GM19035 (cell line): ENCODE measurements at regions not wholly inside any gene's neighbourhood (a gene's known extent, or its start where the extent isn't known, plus 50 kb on each side); places are given as distances from the start of the nearest gene placed in this dataset.
"Not testable (repeated sequence)": the region's sequence is repeated elsewhere in the genome, so short reads cannot be mapped to it uniquely, and the experiment has no call there.

Experiments
- ATAC-seq: cut with Tn5 transposase; IDR thresholded peaks from one replicate; pipeline ENCODE4 v1.9.1; 2021; ENCODE audit not compliant: unreplicated experiment

- no peak for ATAC-seq
Observed at GRCh38 chr21:27814226-27814625, 847.3 kb upstream of the ADAMTS5 start.

DNA sequence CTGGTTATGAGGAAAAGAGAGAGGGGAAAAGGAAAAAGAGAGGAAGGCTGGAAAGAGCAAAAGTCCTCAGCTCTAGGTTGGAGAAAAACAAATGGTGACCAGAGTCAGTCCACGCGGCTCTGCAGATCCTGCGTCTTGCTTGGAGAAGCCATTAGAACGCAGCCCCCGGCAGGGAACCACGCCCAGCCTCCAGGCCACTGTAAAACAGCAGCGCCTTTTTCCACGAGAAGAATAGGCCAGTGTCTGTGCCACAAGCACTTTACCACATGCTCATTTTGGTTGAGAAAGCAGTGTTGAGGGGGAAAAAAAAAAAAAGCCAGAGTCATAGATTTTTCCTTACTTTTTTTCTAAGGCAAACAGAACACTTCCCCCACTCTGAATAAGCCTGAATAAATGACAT is 846.9 kb upstream of the ADAMTS5 start:
- no peak for ATAC-seq

DNA sequence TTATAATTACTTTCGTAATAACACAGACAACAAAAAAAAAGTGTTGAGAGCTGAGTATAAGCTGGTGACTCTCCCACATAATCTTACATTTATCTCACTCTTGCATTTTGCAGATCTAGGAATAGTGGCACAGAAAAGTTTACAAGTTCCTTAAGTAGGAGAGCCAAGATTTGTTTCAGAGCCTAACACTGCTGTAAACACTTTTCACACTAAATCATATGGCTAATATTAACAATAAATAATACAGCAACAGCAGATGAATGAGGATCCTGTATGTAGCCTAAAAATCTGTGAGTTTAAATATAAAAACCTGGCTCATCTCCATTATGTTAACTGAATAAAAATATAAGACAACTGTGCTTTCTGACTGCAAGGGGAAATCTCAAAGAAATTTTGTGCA is 846.5 kb upstream of the ADAMTS5 start:
- ATAC-seq, result no peak

DNA sequence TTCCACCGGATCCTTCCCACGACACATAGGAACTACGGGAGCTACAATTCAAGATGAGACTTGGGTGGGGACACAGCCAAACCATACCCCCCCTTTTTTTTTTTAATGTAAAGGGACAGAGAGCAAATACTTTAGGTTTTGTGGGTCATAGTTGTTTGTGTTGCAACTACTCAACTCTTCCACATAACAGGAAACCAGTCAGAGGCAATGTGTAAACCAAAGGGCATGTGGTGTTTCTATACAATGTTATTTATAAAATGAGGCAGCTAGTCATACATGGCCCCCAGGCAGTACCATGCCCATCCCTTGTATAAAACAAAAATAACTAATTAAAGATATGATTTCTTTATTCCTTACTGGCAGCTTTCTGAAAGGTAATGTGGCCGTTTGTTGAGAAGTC is 845.4 kb upstream of the ADAMTS5 start:
- no peak for ATAC-seq

GRCh38 chr21:27808923-27809322 is 842.0 kb upstream of the ADAMTS5 start:
- ATAC-seq, result no peak

DNA sequence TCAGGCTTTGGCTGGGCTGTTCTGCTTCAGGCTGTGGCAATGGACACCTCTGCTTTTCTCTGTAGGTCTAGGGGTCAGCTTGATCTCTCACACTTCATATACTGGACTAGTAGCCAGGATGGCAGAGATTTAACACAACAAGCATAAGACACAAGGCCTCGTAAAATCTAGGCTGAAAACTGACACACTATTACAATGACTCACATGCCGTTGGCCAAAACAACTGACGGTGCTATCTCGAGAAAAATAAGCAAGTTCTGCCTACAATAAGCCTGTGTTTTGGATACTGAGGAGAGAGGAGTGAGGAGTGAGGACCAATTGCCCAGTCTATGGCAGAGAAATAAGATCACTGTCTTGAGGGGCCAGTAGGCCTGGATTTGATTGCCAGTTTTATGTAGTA is 840.7 kb upstream of the ADAMTS5 start:
- no peak for ATAC-seq

DNA sequence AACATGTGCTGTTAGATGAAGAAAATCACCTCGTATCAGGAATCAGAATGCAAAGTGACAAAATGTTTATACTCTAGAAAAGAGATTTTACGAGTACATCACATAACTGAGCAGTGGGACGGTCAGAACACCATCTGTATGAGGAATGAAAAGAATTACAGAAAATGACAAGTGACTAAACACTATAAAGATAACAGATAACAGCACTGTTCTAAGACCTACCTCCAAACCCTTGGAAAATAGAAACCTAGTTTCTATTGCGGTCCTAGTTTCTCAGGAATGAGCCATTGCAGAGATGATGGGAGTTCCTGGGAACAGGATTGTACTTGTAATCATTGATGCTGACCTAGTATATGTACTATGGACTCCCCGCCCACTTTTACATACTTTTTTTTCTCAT is 839.4 kb upstream of the ADAMTS5 start:
- no peak for ATAC-seq

DNA sequence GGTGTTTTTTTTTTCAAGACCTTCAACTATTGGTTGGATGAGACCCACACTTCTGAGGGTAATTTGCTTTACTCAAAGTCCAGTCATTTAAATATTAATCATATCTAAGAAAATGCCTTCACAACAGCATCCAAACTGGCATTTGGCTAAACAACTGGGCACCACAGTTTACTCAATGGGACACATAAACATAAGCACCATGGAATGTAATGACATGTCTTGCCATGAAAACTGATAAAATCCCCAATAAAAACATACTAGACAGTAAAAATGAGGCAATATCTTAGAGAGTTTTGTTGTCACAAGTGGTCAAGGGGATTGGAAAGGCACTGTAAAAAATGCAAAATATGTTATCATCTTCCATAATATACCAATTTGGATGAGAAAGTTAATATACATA is 838.8 kb upstream of the ADAMTS5 start:
- no peak for ATAC-seq

DNA sequence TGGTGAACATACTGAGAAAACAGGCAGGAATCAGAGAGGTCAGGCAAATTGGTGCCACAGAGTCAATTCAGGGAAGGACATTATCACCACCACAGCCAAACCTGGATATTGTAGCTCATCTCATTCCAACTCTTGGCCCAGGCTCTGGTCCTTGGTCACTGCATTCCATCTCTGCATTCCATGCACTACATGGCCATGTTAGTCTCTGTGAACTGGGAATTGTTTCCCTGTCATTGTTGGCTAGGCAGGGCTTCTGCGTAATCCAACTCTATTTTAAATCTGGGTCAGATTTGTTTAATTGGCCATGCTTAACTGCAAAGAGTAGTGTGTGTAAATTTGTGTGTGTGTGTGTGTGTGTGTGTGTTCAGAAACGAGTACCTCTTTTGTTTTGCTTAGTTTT is 837.6 kb upstream of the ADAMTS5 start:
- ATAC-seq, result no peak

DNA sequence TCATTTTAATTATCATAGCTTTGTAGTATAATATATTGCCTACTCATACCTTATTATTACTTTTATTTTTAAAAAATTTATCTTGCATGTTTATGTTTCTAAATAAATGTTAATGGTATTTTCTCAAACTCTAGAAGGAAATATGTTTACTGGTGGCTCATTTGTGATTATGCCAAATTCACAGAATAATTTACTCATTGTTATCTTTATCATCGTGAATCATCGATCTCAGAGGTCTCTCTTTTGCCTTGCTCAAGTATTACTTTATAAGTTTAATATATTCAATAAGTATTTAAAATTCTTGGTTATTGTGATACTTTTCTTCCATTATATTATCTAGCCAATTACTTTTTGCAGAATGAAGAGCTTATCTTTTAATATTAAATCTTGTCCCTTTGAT is 836.7 kb upstream of the ADAMTS5 start:
- ATAC-seq, result no peak

GRCh38 chr21:27802816-27803475 is 836.1 kb upstream of the ADAMTS5 start:
- peak; percentile 62 for ATAC-seq

DNA sequence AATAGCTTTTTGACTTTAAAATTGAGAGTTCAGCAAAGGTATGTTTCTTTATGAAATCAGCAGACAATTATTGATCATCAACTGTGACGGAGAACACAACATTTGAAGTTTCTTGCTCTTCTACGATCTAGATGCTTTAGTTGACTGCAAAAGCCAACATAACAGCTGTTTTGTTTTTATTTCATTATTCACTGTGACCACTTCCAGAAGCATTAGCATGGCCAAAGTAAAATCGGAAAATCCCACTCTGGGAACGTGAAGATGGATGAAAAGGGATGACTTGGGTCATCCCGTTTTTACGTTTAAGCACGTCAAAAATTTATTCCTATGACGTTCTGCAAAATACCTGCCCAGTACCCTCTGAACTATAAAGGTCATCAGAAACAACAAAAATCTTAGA is 833.0 kb upstream of the ADAMTS5 start:
- no peak for ATAC-seq

DNA sequence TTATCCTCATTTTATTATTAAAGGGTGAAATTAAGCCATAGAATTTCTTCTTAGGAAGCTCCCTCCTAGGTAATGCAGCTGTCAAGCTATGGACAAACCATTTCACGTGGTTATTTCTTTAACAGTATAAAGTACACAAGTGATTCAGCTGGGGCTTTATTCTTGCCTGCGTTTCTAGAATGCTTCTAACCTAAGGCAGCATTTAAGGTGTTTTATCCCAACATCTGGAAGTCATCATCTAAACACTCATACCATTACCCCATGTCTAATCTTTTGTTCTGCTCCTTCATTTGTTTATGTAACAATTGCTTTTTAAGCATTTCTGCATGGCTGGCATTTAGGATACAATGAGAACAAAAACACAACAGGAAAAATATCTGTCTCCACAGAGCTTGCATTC is 829.2 kb upstream of the ADAMTS5 start:
- ATAC-seq, result no peak

DNA sequence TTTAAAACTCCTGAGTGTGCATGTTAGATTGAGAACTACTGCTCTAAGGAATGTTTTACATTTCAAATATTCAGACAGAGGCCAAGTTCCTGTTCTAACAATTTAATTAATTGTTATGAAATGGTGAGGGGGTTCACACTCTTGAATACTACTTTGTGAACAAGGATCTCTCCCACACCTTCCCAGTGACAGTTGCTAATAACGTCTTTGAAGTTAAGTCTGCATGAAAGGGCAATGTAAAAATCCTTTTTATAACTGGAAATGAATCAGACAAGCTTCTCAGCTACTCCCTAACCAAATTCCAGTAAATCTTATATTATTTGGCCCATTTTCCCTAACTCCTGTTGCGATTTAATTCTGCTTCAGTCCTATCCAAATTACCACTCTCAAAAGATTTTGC is 828.5 kb upstream of the ADAMTS5 start:
- no peak for ATAC-seq

DNA sequence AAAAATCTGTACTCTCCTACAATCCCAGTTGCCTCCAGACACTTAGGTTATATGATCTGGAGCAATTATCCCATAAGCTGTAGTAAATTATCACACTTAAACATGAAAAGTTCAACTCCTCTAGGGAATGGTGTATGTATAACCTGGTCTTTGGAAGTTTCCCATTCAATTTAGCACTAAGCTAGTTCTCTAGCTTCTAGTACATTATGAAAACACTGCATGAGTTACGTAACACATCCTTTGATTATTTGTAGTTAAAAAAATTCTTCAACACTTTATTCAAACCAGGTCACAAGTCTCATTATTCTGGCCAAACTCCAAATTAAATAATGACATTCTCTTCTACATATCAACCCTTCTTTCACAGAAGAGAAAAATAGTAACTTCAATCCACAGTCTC is 827.0 kb upstream of the ADAMTS5 start:
- no peak for ATAC-seq

DNA sequence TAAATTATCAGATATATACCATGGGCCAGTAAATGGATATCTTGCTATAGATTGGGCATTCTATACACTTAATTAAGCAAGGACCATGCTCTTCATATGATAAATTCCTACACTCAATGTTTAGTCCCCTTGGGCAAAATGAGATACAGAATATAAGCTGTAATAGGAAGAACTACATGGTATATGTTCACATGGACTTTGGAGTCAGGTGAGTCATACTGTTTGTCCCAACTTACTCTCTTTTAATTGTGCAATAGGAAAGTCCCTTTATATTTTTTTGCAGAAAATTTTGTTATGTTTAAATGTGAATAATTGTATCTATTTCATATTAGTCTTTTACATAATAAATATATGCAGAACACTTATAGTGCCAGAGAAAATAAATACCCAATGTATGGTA is 820.2 kb upstream of the ADAMTS5 start:
- no peak for ATAC-seq

GRCh38 chr21:27779606-27780005 is 812.7 kb upstream of the ADAMTS5 start:
- no peak for ATAC-seq

GRCh38 chr21:27776925-27777553 is 810.2 kb upstream of the ADAMTS5 start:
- no peak for ATAC-seq

DNA sequence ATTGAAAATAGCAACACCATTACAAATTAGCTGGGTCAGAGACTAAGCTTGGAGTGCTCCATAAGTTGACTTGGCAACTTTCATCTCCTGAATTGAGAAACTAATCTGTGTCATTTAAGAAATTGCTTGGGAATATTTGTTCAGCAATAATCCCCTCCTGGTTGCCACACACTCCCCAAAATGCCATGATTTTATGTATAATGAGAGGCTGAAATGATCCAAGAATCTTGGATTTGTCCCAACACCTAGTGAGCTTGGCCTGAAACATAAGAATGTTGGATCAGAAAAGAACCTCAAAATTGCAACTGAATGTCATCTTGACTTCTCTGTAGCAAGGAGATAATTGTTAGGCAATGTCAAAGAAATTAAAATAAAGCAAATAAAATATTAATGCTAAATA is 805.9 kb upstream of the ADAMTS5 start:
- no peak for ATAC-seq

DNA sequence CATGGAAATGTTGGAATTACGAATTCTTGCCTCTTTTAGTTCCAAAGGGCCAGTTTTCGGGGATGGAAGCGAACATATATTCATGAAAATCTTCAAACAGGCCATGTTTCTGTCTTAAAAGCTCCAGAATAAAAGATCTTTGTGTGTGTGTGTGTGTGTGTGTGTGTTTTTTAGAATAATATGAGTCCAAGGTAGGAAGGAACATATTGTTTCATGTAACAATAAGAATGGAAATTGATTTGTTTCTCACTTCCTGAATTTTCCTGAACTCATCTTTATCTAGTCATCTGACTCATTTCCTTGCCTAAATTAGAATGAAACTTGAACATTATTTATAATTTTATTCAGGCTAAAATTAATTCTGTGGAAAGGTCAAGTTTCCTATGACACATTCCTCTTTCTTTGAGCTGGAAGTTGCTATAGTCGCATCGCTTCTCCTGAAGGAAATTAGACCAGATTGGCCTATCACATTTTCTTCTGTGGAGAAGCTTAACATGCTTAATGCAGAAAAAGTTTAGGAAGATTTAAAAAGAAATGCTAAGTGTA is 805.1 kb upstream of the ADAMTS5 start:
- ATAC-seq, result no peak

DNA sequence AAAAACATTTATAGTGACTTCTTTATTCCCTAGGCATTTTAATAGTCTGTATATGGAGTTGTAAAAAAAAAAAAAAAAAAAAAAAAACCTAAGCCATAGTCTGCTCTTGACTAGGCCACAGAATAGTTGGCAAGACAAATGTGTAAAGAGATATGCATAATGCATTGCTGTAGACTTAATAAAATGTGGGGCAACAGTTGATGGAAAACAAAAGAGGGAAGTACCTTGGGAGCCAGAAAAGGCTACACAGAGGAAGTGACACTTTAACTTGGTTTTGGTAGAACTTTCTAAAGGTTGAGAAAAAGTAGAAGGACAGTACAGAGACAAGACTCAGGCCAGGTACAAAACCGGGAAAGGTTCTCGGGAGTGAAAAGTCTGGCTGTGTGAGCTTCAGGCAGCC is 802.9 kb upstream of the ADAMTS5 start:
- ATAC-seq, result no peak

DNA sequence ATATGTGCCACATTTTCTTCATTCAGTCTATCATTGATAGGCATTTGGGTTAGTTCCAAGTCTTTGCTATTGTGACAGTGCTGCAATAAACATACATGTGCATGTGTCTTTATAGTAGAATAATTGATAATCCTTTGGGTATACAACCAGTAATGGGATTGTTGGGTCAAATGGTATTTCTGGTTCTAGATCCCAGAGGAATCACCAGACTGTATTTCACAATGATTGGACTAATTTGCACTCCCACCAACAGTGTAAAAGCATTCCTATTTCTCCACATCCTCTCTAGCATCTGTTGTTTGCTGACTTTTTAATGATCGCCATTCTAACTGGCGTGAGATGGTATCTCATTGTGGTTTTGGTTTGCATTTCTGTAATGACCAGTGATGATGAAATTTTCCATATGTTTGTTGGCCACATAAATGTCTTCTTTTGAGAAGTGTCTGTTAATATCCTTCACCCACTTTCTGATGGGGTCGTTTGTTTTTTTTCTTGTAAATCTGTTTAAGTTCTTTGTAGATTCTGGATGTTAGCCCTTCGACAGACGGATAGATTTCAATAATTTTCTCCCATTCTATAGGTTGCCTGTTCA is 801.3 kb upstream of the ADAMTS5 start:
- not testable (repeated sequence) for ATAC-seq
